GM12872 (cell line): ENCODE measurements at regions not wholly inside any gene's neighbourhood (a gene's known extent, or its start where the extent isn't known, plus 50 kb on each side); places are given as distances from the start of the nearest gene placed in this dataset.

Experiments
- CTCF ChIP-seq: IDR thresholded peaks from 3 replicates; pipeline ENCODE4 v1.5.1; 2011; ENCODE audit warnings: low read depth, mild to moderate bottlenecking, low read length, moderate library complexity; ENCODE audit not compliant: insufficient read depth

DNA sequence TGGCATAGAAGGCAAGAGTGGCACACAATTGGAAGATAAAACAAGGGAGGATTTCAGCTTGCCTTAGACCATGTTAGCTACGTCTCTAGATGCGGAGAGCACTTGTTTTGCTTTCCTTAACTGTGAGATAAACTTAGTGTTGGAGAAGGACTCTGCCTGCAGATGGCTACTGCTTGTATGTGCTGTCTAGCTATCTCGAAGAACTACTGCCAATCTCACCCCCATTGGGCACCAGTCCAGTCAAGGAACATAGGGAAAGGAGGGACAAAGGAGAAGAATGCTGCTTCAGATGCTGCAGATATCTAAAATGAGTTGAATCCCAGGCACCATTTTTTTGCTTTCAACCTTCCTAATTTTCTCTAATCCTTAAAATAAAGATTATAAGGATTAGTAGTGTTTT is 726.0 kb upstream of the ARGLU1 start:
- TF ChIP-seq CTCF: no peak

DNA sequence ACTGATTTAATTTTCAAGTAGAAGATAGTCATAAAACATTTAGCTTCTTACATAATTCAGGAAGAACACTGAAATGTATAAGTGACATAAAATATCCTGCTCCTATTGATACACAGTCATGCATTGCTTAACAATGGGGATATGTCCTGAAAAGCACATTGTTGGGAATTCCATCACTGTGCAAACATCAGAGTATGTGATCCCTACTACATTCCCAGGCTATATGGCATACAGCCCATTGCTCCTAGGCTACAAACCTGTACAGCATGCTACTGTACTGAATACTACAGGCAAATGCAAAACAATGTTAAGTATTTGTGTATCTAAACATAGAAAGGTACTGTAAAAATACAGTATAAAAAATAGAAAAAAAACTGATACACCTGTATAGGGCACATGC is 723.9 kb upstream of the ARGLU1 start:
- TF ChIP-seq CTCF: no peak

GRCh38 chr13:107289540-107289939 is 721.6 kb upstream of the ARGLU1 start:
- no peak for TF ChIP-seq CTCF

DNA sequence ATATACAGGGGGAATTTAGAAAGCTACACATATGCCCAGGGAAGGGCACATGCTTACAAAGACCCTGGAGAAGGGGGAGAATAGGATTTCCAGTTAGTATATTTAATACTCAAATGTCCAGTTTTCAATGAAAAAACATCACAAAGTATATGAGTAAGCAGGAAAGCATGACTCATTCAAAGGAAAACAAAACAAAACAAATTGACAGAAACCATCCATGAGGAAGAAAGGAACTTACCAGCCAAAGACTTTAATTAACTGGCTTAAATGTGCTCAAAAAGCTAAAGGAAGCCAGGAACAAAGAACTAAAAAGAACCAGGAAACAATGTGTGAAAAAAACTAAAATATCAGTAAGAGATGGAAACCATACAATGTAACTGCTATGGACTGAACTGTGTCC is 716.2 kb upstream of the ARGLU1 start:
- TF ChIP-seq CTCF: no peak

GRCh38 chr13:107277911-107278310 is 710.0 kb upstream of the ARGLU1 start:
- no peak for TF ChIP-seq CTCF

DNA sequence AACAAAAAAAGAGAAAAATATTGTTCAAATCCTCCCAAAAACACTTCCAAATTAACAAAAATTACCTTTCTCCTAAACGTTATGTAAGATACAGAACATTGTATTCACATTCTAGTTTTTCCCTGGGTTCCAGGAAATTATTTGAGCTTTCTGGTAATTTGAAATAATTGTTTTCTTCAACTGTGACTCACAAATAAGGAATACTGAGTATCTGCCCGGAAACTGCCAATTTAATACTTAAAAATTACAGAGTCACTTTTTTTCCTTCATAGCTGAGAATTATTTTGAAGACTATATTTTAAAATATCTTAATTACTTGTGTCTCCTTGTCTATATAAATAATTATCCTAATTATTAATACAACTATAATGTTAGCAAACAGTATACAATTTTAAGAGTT is 709.0 kb upstream of the ARGLU1 start:
- no peak for TF ChIP-seq CTCF

- TF ChIP-seq CTCF: no peak
Measured at GRCh38 chr13:107275945-107276614, 708.1 kb upstream of the ARGLU1 start.
